PC-9 (cell line): ENCODE measurements at regions not wholly inside any gene's neighbourhood (a gene's known extent, or its start where the extent isn't known, plus 50 kb on each side); places are given as distances from the start of the nearest gene placed in this dataset.

Experiments
- BruUV-seq: library from RNA; stranded (reverse); fragments of 400-500 nt; replicated peaks from 2 replicates; lab custom pipeline; 2021; lab: Mats Ljungman, UMichigan
- CTCF ChIA-PET: fragments of 300-600 bp; sonication (Branson Sonifier 250); formaldehyde crosslinking; loops from one replicate; lab custom pipeline; 2022; ENCODE audit warnings: antibody characterized with exemption; lab: Charles Lee
- POLR2A ChIA-PET: fragments of 300-600 bp; sonication (Branson Sonifier 250); formaldehyde crosslinking; loops from one replicate; lab custom pipeline; 2022; ENCODE audit warnings: antibody characterized with exemption; ENCODE audit not compliant: unreplicated experiment; lab: Charles Lee
- DNase-seq, 2 experiments: peaks; one replicate each; pipeline versions ENCODE4 v3.0.0 to v3.0.0-alpha.2; 2015 to 2022; ENCODE audit warnings: mixed read lengths in 1 of 2
- H2AFZ ChIP-seq: fragments of 200-600 bp; sonication (generic); 2 replicates; pipeline ENCODE4 v1.8.1; 2017; ENCODE audit warnings: antibody characterized with exemption
- H3F3A ChIP-seq: fragments of 200-600 bp; sonication (generic); 2 replicates; pipeline ENCODE4 v1.8.1; 2017; ENCODE audit warnings: antibody characterized with exemption, mild to moderate bottlenecking, low read depth; ENCODE audit not compliant: insufficient read depth
- H3K27ac ChIP-seq: fragments of 200-600 bp; sonication (generic); 2 replicates; pipeline ENCODE4 v1.6.1; 2016; ENCODE audit warnings: mixed run types
- H3K27me3 ChIP-seq: fragments of 200-600 bp; sonication (generic); 2 replicates; pipeline ENCODE4 v1.6.1; 2016; ENCODE audit warnings: low read depth, mixed run types; ENCODE audit not compliant: insufficient read depth
- H3K36me3 ChIP-seq: fragments of 200-600 bp; sonication (generic); 2 replicates; pipeline ENCODE4 v1.6.1; 2016; ENCODE audit warnings: low read depth, mixed run types
- H3K4me1 ChIP-seq: fragments of 200-600 bp; sonication (generic); replicated peaks from 2 replicates; pipeline ENCODE4 v1.6.1; 2016; ENCODE audit warnings: mixed run types; ENCODE audit not compliant: insufficient read depth
- H3K4me2 ChIP-seq: fragments of 200-600 bp; sonication (generic); 2 replicates; pipeline ENCODE4 v1.6.1; 2017; ENCODE audit warnings: mixed run types
- H3K4me3 ChIP-seq: fragments of 200-600 bp; sonication (generic); 2 replicates; pipeline ENCODE4 v1.6.1; 2016; ENCODE audit warnings: mixed run types
- H3K79me2 ChIP-seq: fragments of 200-600 bp; sonication (generic); 2 replicates; pipeline ENCODE4 v1.6.1; 2017; ENCODE audit warnings: low read depth, mixed run types
- H3K9me2 ChIP-seq: fragments of 200-600 bp; sonication (generic); 2 replicates; pipeline ENCODE4 v1.8.1; 2017; ENCODE audit warnings: mild to moderate bottlenecking; ENCODE audit not compliant: insufficient read depth
- H3K9me3 ChIP-seq: fragments of 200-600 bp; sonication (generic); 2 replicates; pipeline ENCODE4 v1.8.1; 2016; ENCODE audit warnings: low read depth; ENCODE audit not compliant: insufficient read depth
- H4K20me1 ChIP-seq: fragments of 200-600 bp; sonication (generic); 2 replicates; pipeline ENCODE4 v1.8.1; 2017; ENCODE audit not compliant: insufficient read depth
- CTCF ChIP-seq: fragments of 200-600 bp; sonication (generic); conservative IDR thresholded peaks from 2 replicates; pipeline ENCODE4 v1.6.1; 2017; ENCODE audit warnings: mixed run types, antibody characterized with exemption, mild to moderate bottlenecking, moderate library complexity
- EZH2 ChIP-seq: fragments of 200-600 bp; sonication (generic); IDR thresholded peaks from 2 replicates; pipeline ENCODE4 v1.8.0; 2017; ENCODE audit warnings: antibody characterized with exemption, low read depth
- intact Hi-C: fragments of 100-400 bp; cut with micrococcal nuclease; formaldehyde crosslinking; loops from one replicate; pipeline ENCODE4 v1.10.0; 2022; ENCODE audit not compliant: unreplicated experiment

- TF ChIP-seq EZH2 (no peak), CTCF (no peak)
- CTCF ChIA-PET = no interaction called here
- Histone ChIP-seq H3K27ac (no peak overlapping the region), H4K20me1 (no peaks in the 10 kb centered on the region), H3K4me3 (no peak overlapping the region), H3F3A (no peaks in the 10 kb centered on the region), H3K4me2 (no peak overlapping the region), H3K9me2 (no peaks in the 10 kb centered on the region), H3K4me1 (no peaks in the 10 kb centered on the region), H3K36me3 (no peaks in the 10 kb centered on the region), H3K9me3 (no peaks in the 10 kb centered on the region), H2AFZ (no peak overlapping the region), H3K79me2 (no peaks in the 10 kb centered on the region), H3K27me3 (no peaks in the 10 kb centered on the region)
- POLR2A ChIA-PET = no interaction called here
- BruUV-seq = no TSS peak
- intact Hi-C loops = no loop called here
- DNase-seq = no peak
Measured at GRCh38 chr2:210873631-210874030, 317.2 kb downstream of the CPS1 start.

GRCh38 chr2:210884227-210884626 lies 327.8 kb downstream of the CPS1 start:
- Histone ChIP-seq H2AFZ (no peak overlapping the region), H3K4me2 (no peak overlapping the region), H3K27ac (no peak overlapping the region), H3K79me2 (no peaks in the 10 kb centered on the region), H3K9me3 (no peaks in the 10 kb centered on the region), H3K4me1 (no peaks in the 10 kb centered on the region), H3F3A (no peaks in the 10 kb centered on the region), H3K36me3 (no peaks in the 10 kb centered on the region), H3K27me3 (no peaks in the 10 kb centered on the region), H3K9me2 (no peaks in the 10 kb centered on the region), H4K20me1 (no peaks in the 10 kb centered on the region), H3K4me3 (no peak overlapping the region)
- POLR2A ChIA-PET = no interaction called here
- no TSS peak for BruUV-seq
- no peak for DNase-seq
- CTCF ChIA-PET = no interaction called here
- intact Hi-C loops = no loop called here
- TF ChIP-seq CTCF (no peak), EZH2 (no peak)

- no peaks in the 10 kb centered on the region for H3K9me3 ChIP-seq
- no peak for DNase-seq
Measured at GRCh38 chr2:210888035-210888434, 331.6 kb downstream of the CPS1 start.

More at GRCh38 chr2:210888035-210888434, 331.6 kb downstream of the CPS1 start:
- Histone ChIP-seq H3K27ac (no peak overlapping the region), H3K4me1 (no peaks in the 10 kb centered on the region), H3F3A (no peaks in the 10 kb centered on the region), H3K36me3 (no peaks in the 10 kb centered on the region), H3K79me2 (no peaks in the 10 kb centered on the region), H4K20me1 (no peaks in the 10 kb centered on the region), H3K4me3 (no peak overlapping the region), H3K9me2 (no peaks in the 10 kb centered on the region), H2AFZ (no peak overlapping the region), H3K4me2 (no peak overlapping the region), H3K27me3 (no peaks in the 10 kb centered on the region)
- CTCF ChIA-PET = no interaction called here
- intact Hi-C loops = no loop called here
- no peak for TF ChIP-seq CTCF
- TF ChIP-seq EZH2 = no peak
- no TSS peak for BruUV-seq
- POLR2A ChIA-PET = no interaction called here
